WI38 (cell line): ENCODE measurements at regions not wholly inside any gene's neighbourhood (a gene's known extent, or its start where the extent isn't known, plus 50 kb on each side); places are given as distances from the start of the nearest gene placed in this dataset.

Source experiments
- H3K4me3 ChIP-seq: 2 replicates; pipeline ENCODE4 v1.5.1; 2011; ENCODE audit warnings: low read depth, mild to moderate bottlenecking, control low read depth, low read length
- CTCF ChIP-seq: IDR thresholded peaks from 2 replicates; pipeline ENCODE4 v1.5.1; 2012; ENCODE audit warnings: low read depth, mild to moderate bottlenecking, control low read depth, low read length

- no peak overlapping the region for H3K4me3 ChIP-seq
- no peak for TF ChIP-seq CTCF
Measured at GRCh38 chr4:125904802-125905201, 590.0 kb downstream of the FAT4 start.

- TF ChIP-seq CTCF: no peak
- H3K4me3 ChIP-seq: no peak overlapping the region
Measured at GRCh38 chr4:125911058-125911457, 596.3 kb downstream of the FAT4 start.

- no peak overlapping the region for H3K4me3 ChIP-seq
- TF ChIP-seq CTCF: no peak
Measured at GRCh38 chr4:125911481-125911880, 596.7 kb downstream of the FAT4 start.

- no peak overlapping the region for H3K4me3 ChIP-seq
- TF ChIP-seq CTCF: no peak
Measured at GRCh38 chr4:125917559-125917958, 602.8 kb downstream of the FAT4 start.

GRCh38 chr4:125928652-125929051 lies 613.9 kb downstream of the FAT4 start:
- H3K4me3 ChIP-seq: no peak overlapping the region
- no peak for TF ChIP-seq CTCF

GRCh38 chr4:125938541-125938940 lies 623.8 kb downstream of the FAT4 start:
- TF ChIP-seq CTCF: no peak

GRCh38 chr4:125940426-125940825 lies 625.7 kb downstream of the FAT4 start:
- no peak overlapping the region for H3K4me3 ChIP-seq
- TF ChIP-seq CTCF: no peak

More at GRCh38 chr4:125938541-125938940, 623.8 kb downstream of the FAT4 start:
- H3K4me3 ChIP-seq: no peak overlapping the region
